ENCODE measurements at regions not wholly inside any gene's neighbourhood (a gene's known extent, or its start where the extent isn't known, plus 50 kb on each side); places are given as distances from the start of the nearest gene placed in this dataset.
"Not testable (repeated sequence)": the region's sequence is repeated elsewhere in the genome, so short reads cannot be mapped to it uniquely, and the experiment has no call there.

GRCh38 chr12:76178452-76178851, 94.0 kb upstream of the NAP1L1 start:
- DNase-seq (ENCODE audit: low spot score), result no peak

GRCh38 chr12:76177821-76178220, 93.3 kb upstream of the NAP1L1 start:
- DNase-seq (ENCODE audit: low spot score), result no peak

GRCh38 chr12:76176940-76177339, 92.5 kb upstream of the NAP1L1 start:
- DNase-seq (ENCODE audit: low spot score), result no peak

- DNase-seq (ENCODE audit: low spot score), result not testable (repeated sequence)
Measured at GRCh38 chr12:76175946-76176345, 91.5 kb upstream of the NAP1L1 start.

GRCh38 chr12:76173756-76174155, 89.3 kb upstream of the NAP1L1 start:
- DNase-seq (ENCODE audit: low spot score), result no peak

GRCh38 chr12:76158518-76159321, 74.2 kb upstream of the NAP1L1 start:
- peak; percentile 86 for DNase-seq (ENCODE audit: low spot score)

- no peak for DNase-seq (ENCODE audit: low spot score)
Measured at GRCh38 chr12:76156726-76157125, 72.2 kb upstream of the NAP1L1 start.

- no peak for DNase-seq (ENCODE audit: low spot score)
Measured at GRCh38 chr12:76156314-76156713, 71.8 kb upstream of the NAP1L1 start.

- no peak for DNase-seq (ENCODE audit: low spot score)
Measured at GRCh38 chr12:76155157-76155670, 70.7 kb upstream of the NAP1L1 start.

- DNase-seq (ENCODE audit: low spot score), result no peak
Measured at GRCh38 chr12:76153616-76154015, 69.1 kb upstream of the NAP1L1 start.

GRCh38 chr12:76152181-76152807, 67.8 kb upstream of the NAP1L1 start:
- DNase-seq (ENCODE audit: low spot score), result no peak

GRCh38 chr12:76144245-76144549, 59.7 kb upstream of the NAP1L1 start:
- DNase-seq (ENCODE audit: low spot score), result peak; percentile 30

- DNase-seq (ENCODE audit: low spot score), result no peak
Measured at GRCh38 chr12:76143343-76144244, 59.1 kb upstream of the NAP1L1 start.

- no peak for DNase-seq (ENCODE audit: low spot score)
Measured at GRCh38 chr12:76142305-76142704, 57.8 kb upstream of the NAP1L1 start.

GRCh38 chr12:76138656-76139055, 54.2 kb upstream of the NAP1L1 start:
- DNase-seq (ENCODE audit: low spot score), result no peak

- DNase-seq (ENCODE audit: low spot score), result no peak
Measured at GRCh38 chr12:76137606-76138005, 53.1 kb upstream of the NAP1L1 start.

- DNase-seq (ENCODE audit: low spot score), result no peak
Measured at GRCh38 chr12:76135456-76135855, 51.0 kb upstream of the NAP1L1 start.

All from SW480 (cell line).